ENCODE measurements at regions not wholly inside any gene's neighbourhood (a gene's known extent, or its start where the extent isn't known, plus 50 kb on each side); places are given as distances from the start of the nearest gene placed in this dataset.
A peak's percentile ranks its signal among the peaks of the same experiment; 100 is the strongest.
"Not testable (repeated sequence)": the region's sequence is repeated elsewhere in the genome, so short reads cannot be mapped to it uniquely, and the experiment has no call there.

GRCh38 chr7:67900456-67900855 is 903.8 kb downstream of the TYW1 start:
- no peak for DNase-seq
- intact Hi-C loops (cut with DNase I) = no loop called here

DNA sequence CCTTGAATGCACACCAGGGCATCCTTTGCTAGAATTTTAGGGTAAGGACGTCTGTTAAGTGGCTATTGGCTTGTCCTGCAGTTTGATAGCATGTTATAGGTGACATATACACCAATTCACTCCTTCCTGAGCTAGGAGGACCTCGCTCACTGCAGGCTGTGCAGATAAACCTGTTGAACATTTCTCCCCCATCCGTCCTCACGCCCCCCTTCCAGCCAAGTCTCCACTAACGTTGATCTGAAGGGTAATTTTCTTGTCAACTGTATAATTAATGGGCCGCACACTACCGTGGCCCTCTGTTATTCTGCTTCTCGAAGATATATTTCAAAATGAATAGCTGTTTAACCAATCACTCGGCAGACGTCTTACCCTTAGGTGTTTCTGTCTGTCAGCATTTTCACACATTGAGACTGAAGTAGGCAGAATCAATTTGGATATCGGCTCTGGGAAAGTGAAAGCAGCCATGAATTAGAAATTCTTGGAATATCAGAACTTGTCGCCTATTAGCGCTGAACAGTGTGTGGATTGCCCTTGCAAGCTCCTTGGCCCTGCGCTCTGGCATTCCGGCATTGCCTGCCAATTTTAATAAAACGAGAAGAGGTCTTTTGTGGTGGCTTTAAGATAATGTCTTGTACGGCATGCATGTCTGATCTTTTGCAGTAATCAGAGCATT is 905.3 kb downstream of the TYW1 start:
- intact Hi-C loops (cut with DNase I) = no loop called here
- peak in 1 of 42 donors; percentile 9 for DNase-seq

DNA sequence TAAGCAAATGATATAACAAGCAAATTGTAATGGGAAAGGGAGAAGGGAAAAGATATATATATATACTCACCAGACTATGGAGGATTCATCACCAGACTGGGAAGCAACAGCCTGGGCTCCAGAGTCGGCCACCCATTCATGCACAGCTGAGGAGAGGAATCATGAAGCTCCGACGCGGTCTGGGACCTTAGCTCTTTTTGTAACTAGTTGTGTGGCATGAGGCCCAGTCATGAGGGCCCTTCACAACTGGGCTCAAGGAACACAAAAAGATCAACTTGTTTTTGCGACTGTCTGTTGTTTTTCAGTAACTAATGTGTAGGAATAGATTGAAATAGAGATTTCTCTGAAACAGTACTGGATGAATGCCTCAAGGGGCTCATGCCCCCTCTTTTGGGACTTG is 911.2 kb downstream of the TYW1 start:
- DNase-seq = no peak

GRCh38 chr7:67912437-67912836 is 915.8 kb downstream of the TYW1 start:
- intact Hi-C loops (cut with DNase I) = no loop called here
- DNase-seq = no peak

More for the DNA sequence above, 911.2 kb downstream of the TYW1 start:
- intact Hi-C loops (cut with DNase I) = no loop called here

DNA sequence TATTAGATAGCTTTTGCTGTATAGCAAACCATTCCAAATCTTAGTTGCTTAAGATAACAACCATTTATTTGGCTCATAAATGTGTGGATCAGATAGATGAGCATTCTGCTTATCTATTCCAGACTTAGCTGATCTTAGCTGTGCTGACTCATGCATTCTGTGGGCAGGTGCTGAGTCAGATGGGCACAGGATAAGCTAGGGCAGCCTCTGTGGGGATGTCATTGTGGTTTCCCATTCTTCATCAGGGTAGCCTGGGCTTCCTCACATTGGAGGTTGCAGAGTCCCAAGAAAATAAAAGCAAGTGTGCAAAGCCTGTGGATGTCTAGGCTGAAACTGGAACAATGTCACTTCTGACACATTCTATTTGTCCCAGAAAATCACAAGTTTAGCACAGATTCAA is 917.0 kb downstream of the TYW1 start:
- DNase-seq = peak in 41 of 42 donors; percentile 4 to 85 (median 55)
- intact Hi-C loops (cut with DNase I) = no loop called here

- DNase-seq; intact Hi-C loops (cut with DNase I): not testable (repeated sequence)
Measured at GRCh38 chr7:67916111-67916510, 919.5 kb downstream of the TYW1 start.

DNA sequence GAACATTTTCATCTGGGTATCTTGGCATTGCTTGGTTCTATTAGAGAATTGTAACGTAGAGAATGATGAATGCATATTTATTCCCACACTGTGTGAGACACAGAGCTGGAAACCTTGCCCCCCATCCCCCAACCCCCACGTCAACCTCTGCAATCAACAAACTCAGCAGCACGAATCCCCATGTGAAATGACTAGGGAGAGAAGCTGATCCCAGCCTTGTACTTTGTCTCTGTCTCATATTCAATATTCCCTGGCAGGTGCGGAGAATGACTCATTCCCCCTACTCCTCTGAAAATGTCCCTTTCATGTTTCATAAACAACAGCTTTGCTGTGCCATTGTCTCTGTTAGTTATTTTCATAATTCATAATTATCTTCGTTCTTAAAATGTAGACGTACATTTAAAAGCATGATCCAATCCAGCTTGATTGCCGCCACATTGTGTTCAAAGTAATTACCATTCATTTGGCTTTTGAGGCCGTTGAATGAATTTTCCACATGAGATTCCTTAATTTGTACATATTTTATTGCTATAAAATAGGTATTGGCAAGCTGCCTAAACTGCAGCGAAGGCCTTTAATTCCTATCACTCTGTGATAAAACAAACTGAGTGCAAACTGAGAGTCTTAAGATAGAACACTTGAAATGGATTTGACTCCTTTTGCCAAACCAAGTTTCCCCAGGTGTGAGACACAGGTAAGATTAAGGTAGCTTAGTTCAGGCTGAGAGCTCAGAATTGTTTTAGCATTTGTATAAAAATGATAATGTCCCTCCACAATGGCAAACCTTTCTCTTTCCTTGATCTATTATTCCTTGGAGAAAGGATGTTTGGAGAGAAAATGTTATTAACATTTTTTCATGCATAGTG is 920.2 kb downstream of the TYW1 start:
- DNase-seq = peak in 11 of 42 donors; percentile 5 to 45 (median 10)
- intact Hi-C loops (cut with DNase I) = no loop called here

DNA sequence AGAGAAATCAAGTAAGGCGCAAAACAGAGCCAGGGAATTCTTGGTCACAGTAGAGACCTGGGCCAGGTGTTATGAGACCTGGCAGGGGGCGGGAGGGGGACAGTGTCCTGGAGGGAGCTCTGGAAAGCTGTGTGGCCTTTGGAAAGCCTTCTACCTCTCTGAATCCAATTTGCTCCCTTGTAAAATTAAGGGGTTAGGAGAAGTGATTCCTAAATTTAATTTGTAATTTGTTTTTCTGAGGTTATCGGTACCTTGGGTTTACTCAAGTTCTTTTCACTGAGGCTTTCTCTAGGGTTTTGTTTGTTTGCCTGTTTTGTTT is 920.8 kb downstream of the TYW1 start:
- intact Hi-C loops (cut with DNase I) = no loop called here
- DNase-seq = no peak

GRCh38 chr7:67918158-67918557 is 921.5 kb downstream of the TYW1 start:
- no peak for DNase-seq
- intact Hi-C loops (cut with DNase I) = no loop called here

- intact Hi-C loops (cut with DNase I) = no loop called here
- DNase-seq = no peak
Measured at GRCh38 chr7:67923286-67923685, 926.7 kb downstream of the TYW1 start.

GRCh38 chr7:67928141-67928540 is 931.5 kb downstream of the TYW1 start:
- DNase-seq = no peak
- intact Hi-C loops (cut with DNase I) = no loop called here

GRCh38 chr7:67936447-67936846 is 939.8 kb downstream of the TYW1 start:
- DNase-seq; intact Hi-C loops (cut with DNase I): not testable (repeated sequence)

DNA sequence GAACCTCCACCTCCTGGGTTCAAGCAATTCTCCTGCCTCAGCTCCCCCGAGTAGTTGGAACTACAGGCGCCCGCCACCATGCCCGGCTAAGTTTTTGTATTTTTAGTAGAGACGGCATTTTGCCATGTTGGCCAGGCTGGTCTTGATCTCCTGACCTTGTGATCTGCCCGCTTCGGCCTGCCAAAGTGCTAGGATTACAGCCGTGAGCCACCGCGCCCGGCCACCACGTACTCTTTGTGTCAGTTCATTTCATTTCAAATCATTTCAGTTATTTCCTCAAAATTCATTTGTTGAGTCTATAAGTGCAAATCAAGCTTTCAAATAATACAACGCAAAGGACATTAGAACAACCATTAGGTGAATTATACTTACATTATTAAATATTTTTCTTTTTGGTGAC is 943.8 kb downstream of the TYW1 start:
- DNase-seq = no peak
- intact Hi-C loops (cut with DNase I) = no loop called here

- DNase-seq = peak in 19 of 42 donors; percentile 7 to 79 (median 29)
- intact Hi-C loops (cut with DNase I) = no loop called here
Measured at GRCh38 chr7:67947191-67947590, 950.6 kb downstream of the TYW1 start.

GRCh38 chr7:67947646-67948045 is 951.0 kb downstream of the TYW1 start:
- no peak for DNase-seq

DNA sequence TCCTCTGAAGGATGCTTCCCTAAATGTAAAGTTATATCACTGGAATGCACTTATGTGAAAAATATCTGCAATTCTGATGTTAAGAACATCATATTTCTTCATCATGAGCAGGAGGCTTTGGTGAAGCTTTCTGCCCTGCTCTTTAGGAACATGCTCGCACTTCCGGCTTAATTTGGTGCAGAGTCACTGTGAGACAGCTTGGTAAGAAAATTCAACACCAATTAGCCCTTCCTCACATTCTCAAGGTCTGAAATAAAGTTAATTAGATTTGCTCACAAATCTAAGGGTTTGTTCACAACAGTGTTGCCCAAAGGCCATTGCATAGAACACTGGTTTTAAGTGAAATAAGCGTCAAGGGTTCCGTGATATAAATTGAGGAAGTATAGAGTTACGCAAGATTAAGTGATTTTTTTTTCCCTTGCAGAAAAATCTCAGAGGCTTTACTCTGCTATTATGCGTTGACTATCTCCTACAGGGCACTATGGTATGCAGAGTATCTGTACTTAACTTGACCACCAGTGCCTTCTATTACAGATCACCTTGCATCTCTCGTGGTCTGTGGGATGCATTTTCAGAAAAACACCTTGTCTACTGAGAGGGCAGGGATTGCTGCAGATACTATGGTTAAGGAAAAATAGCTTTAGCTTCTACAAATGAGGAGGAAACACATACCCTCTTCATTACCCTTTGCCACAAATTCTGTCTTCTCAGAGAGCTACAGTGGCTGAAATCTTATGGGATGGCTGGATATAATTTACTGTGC is 953.9 kb downstream of the TYW1 start:
- intact Hi-C loops (cut with DNase I) = no loop called here
- DNase-seq = peak in 2 of 42 donors; percentile 13 to 17

More at GRCh38 chr7:67947646-67948045, 951.0 kb downstream of the TYW1 start:
- intact Hi-C loops (cut with DNase I) = no loop called here

GRCh38 chr7:67955061-67955460 is 958.4 kb downstream of the TYW1 start:
- intact Hi-C loops (cut with DNase I) = no loop called here

DNA sequence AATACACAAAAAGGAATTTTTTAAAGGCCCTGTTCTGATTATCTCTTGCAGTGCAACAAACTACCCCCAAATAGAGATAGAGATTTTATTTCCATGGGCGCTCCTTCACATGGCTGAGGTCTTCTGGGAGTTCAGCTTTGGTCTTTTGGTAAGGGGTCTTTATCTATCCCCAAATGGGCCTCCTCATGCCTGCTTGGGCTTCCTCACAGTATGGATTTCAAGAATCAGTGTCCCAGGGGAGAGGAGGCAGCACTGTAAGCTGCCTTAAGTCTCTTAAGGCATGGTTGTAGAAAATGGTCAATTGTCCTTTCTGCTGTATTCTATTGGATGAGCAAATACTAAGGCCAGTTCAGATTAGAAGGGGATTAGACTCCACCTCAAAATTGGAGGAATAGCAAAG is 966.2 kb downstream of the TYW1 start:
- DNase-seq = no peak
- intact Hi-C loops (cut with DNase I) = no loop called here

More at GRCh38 chr7:67955061-67955460, 958.4 kb downstream of the TYW1 start:
- DNase-seq = peak in 1 of 42 donors; percentile 3

- intact Hi-C loops (cut with DNase I) = no loop called here
- no peak for DNase-seq
Measured at GRCh38 chr7:67976490-67976889, 979.9 kb downstream of the TYW1 start.

DNA sequence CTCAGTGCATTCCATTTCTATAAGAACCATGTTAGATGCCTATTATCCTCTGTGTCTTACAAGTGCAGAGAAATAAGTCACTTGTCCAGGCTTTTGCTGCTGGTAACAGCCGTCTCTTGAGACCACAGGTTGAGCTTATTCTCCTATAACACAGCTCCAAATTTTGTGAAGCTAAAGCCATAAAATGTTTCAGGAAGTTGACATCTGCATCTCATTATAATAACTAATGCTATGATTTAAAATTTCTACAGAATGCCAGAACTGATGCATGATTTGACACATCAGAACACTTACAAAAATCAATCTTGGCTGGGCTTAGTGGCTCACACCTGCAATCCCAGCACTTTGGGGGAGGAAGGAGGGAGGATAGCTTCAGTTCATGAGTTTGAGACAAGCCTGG is 986.9 kb downstream of the TYW1 start:
- no peak for DNase-seq

More for the DNA sequence above, 986.9 kb downstream of the TYW1 start:
- intact Hi-C loops (cut with DNase I) = no loop called here

All from head of caudate nucleus (tissue), 42 donors.